GM12892 (cell line): ENCODE measurements at regions not wholly inside any gene's neighbourhood (a gene's known extent, or its start where the extent isn't known, plus 50 kb on each side); places are given as distances from the start of the nearest gene placed in this dataset.

Experiments
- POLR2A ChIP-seq: IDR thresholded peaks from 2 replicates; pipeline ENCODE4 v1.6.1; 2011; ENCODE audit warnings: low read depth, low read length, control low read depth
- TAF1 ChIP-seq: IDR thresholded peaks from 2 replicates; pipeline ENCODE4 v1.6.1; 2011; ENCODE audit warnings: low read depth, mild to moderate bottlenecking, control low read depth, low read length, borderline replicate concordance

GRCh38 chr1:78432016-78432415 lies 58.8 kb upstream of the PTGFR start:
- TF ChIP-seq POLR2A (no peak), TAF1 (no peak)
